ENCODE measurements at regions not wholly inside any gene's neighbourhood (a gene's known extent, or its start where the extent isn't known, plus 50 kb on each side); places are given as distances from the start of the nearest gene placed in this dataset.

- TF ChIP-seq, protein P1, sequence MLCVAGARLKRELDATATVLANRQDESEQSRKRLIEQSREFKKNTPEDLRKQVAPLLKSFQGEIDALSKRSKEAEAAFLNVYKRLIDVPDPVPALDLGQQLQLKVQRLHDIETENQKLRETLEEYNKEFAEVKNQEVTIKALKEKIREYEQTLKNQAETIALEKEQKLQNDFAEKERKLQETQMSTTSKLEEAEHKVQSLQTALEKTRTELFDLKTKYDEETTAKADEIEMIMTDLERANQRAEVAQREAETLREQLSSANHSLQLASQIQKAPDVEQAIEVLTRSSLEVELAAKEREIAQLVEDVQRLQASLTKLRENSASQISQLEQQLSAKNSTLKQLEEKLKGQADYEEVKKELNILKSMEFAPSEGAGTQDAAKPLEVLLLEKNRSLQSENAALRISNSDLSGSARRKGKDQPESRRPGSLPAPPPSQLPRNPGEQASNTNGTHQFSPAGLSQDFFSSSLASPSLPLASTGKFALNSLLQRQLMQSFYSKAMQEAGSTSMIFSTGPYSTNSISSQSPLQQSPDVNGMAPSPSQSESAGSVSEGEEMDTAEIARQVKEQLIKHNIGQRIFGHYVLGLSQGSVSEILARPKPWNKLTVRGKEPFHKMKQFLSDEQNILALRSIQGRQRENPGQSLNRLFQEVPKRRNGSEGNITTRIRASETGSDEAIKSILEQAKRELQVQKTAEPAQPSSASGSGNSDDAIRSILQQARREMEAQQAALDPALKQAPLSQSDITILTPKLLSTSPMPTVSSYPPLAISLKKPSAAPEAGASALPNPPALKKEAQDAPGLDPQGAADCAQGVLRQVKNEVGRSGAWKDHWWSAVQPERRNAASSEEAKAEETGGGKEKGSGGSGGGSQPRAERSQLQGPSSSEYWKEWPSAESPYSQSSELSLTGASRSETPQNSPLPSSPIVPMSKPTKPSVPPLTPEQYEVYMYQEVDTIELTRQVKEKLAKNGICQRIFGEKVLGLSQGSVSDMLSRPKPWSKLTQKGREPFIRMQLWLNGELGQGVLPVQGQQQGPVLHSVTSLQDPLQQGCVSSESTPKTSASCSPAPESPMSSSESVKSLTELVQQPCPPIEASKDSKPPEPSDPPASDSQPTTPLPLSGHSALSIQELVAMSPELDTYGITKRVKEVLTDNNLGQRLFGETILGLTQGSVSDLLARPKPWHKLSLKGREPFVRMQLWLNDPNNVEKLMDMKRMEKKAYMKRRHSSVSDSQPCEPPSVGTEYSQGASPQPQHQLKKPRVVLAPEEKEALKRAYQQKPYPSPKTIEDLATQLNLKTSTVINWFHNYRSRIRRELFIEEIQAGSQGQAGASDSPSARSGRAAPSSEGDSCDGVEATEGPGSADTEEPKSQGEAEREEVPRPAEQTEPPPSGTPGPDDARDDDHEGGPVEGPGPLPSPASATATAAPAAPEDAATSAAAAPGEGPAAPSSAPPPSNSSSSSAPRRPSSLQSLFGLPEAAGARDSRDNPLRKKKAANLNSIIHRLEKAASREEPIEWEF (IDR thresholded peaks at IDR 0.05; ENCODE audit: insufficient replicate concordance, low read depth, low read length) = no peak
- TF ChIP-seq TARDBP (IDR thresholded peaks at IDR 0.05; ENCODE audit: borderline replicate concordance) (no peak), TCF3 (IDR thresholded peaks at IDR 0.05; ENCODE audit: borderline replicate concordance, insufficient read depth, low read depth, low read length) (no peak), PBX3 (IDR thresholded peaks at IDR 0.05; ENCODE audit: insufficient replicate concordance, low read depth, low read length) (no peak), POLR2AphosphoS2 (IDR thresholded peaks at IDR 0.05; ENCODE audit: low read depth, low read length) (no peak), RAD51 (IDR thresholded peaks at IDR 0.05) (no peak), BCL3 (IDR thresholded peaks at IDR 0.05; ENCODE audit: borderline replicate concordance, insufficient read depth, low read depth, low read length, poor library complexity, severe bottlenecking) (no peak), EED (IDR thresholded peaks at IDR 0.05; ENCODE audit: low read depth) (no peak)
- Histone ChIP-seq H2AFZ (ENCODE audit: control insufficient read depth, low read depth, low read length) (no peak overlapping the region), H3K9me3 (replicated peaks; ENCODE audit: control insufficient read depth, insufficient read depth, low read length) (no peaks in the 10 kb centered on the region), H3K79me2 (ENCODE audit: control insufficient read depth, insufficient read depth, low read length) (no peaks in the 10 kb centered on the region), H3K27me3 (replicated peaks in 1 of 2; ENCODE audit: control insufficient read depth in 2 of 2, insufficient read depth in 2 of 2, low read length in 1 of 2) (no peaks in the 10 kb centered on the region), H3K9ac (ENCODE audit: control insufficient read depth, insufficient read depth, low read length) (no peak overlapping the region), H3K4me1 (ENCODE audit: control insufficient read depth, insufficient read depth, low read length) (no peaks in the 10 kb centered on the region), H3K4me3 (no peak overlapping the region), H3K36me3 (ENCODE audit: control insufficient read depth in 2 of 2, insufficient read depth in 2 of 2, low read length in 1 of 2) (no peaks in the 10 kb centered on the region), H3K4me2 (ENCODE audit: control insufficient read depth, insufficient read depth) (no peak overlapping the region), H3K27ac (ENCODE audit: control insufficient read depth, insufficient read depth) (no peak overlapping the region), H4K20me1 (ENCODE audit: control insufficient read depth, insufficient read depth) (no peaks in the 10 kb centered on the region)
- in situ Hi-C loops (cut with MboI) (no loop called here), intact Hi-C loops (cut with micrococcal nuclease; ENCODE audit: unreplicated experiment) (no loop called here)
- ChIA-PET SMC1A (ENCODE audit: uncharacterized antibody, unreplicated experiment) (no interaction called here), CTCF (no interaction called here), POLR2A (no interaction called here), RAD21 (ENCODE audit: unreplicated experiment) (no interaction called here)
- DNase-seq (ENCODE audit: low read depth, low spot score) (no peak), ATAC-seq (no peak), FAIRE-seq (no peak)
- WGBS (ENCODE audit: insufficient coverage, insufficient replicate concordance, low lambda C conversion rate, missing lambda C conversion rate) = 8% methylated on average over 4 of the region's 4 CpGs
- BruUV-seq (replicated peaks) = no TSS peak
Measured at GRCh38 chr1:215484171-215484939, 82.7 kb upstream of the KCTD3 start.
